A673 (cell line): ENCODE measurements at regions not wholly inside any gene's neighbourhood (a gene's known extent, or its start where the extent isn't known, plus 50 kb on each side); places are given as distances from the start of the nearest gene placed in this dataset.

Experiments used
- CTCF ChIP-seq: fragments of 300-800, 200-600 bp; sonication (generic); conservative IDR thresholded peaks from 2 replicates; pipeline ENCODE4 v1.5.1; 2017; ENCODE audit warnings: low read depth, mild to moderate bottlenecking, antibody characterized with exemption, low read length, moderate library complexity, mixed read lengths
- EZH2 ChIP-seq: fragments of 200-600 bp; sonication (generic); IDR thresholded peaks from 2 replicates; pipeline ENCODE4 v1.6.1; 2017; ENCODE audit warnings: borderline replicate concordance, low read depth, mild to moderate bottlenecking, mixed read lengths, antibody characterized with exemption, low read length; ENCODE audit not compliant: poor library complexity, severe bottlenecking

- TF ChIP-seq EZH2 (no peak), CTCF (no peak)
Measured at GRCh38 chr3:6697722-6698121, 163.2 kb upstream of the GRM7 start.
